ENCODE measurements at regions not wholly inside any gene's neighbourhood (a gene's known extent, or its start where the extent isn't known, plus 50 kb on each side); places are given as distances from the start of the nearest gene placed in this dataset.

DNA sequence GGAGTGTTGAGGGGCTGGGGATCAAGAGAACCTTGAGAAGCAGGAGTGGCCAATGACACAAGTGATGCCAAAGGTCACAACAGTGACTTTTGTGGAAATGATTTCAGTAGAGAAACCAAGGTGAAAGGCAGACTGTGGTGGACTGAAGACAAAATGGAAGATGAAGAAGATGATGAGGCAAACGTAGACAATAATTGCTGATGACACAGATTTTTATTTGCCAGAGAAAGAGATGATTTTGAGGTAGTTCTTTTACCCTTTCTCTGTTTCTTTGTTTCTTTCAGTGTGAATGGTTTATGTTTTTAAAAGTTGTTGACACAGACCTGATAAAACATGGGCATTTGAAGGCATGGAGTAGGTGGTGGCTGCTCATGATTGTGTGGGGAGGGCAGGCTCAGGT lies 121.0 kb upstream of the ARGLU1 start:
- TF ChIP-seq, protein P1, sequence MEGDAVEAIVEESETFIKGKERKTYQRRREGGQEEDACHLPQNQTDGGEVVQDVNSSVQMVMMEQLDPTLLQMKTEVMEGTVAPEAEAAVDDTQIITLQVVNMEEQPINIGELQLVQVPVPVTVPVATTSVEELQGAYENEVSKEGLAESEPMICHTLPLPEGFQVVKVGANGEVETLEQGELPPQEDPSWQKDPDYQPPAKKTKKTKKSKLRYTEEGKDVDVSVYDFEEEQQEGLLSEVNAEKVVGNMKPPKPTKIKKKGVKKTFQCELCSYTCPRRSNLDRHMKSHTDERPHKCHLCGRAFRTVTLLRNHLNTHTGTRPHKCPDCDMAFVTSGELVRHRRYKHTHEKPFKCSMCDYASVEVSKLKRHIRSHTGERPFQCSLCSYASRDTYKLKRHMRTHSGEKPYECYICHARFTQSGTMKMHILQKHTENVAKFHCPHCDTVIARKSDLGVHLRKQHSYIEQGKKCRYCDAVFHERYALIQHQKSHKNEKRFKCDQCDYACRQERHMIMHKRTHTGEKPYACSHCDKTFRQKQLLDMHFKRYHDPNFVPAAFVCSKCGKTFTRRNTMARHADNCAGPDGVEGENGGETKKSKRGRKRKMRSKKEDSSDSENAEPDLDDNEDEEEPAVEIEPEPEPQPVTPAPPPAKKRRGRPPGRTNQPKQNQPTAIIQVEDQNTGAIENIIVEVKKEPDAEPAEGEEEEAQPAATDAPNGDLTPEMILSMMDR (IDR thresholded peaks at IDR 0.05; ENCODE audit: insufficient read depth, low read length, poor library complexity, severe bottlenecking), result no peak
- no peak for TF ChIP-seq EZH2phosphoT487 (conservative IDR thresholded peaks at IDR 0.05; ENCODE audit: low read length)

All from SU-DHL-6 (cell line).